Stimulated activated CD8-positive, alpha-beta memory T cell treated with anti-CD3 and anti-CD28 coated beads, Interleukin-7, amount 100 ng/mL, for 24 hours (primary cell): ENCODE measurements at regions not wholly inside any gene's neighbourhood (a gene's known extent, or its start where the extent isn't known, plus 50 kb on each side); places are given as distances from the start of the nearest gene placed in this dataset.

Source experiments
- DNase-seq: peaks from one replicate; pipeline ENCODE4 v3.0.0-alpha.2; 2020; ENCODE audit warnings: low read depth

GRCh38 chr5:88955403-88955802 is 72.4 kb upstream of the MEF2C start:
- no peak for DNase-seq

- DNase-seq = no peak
Measured at GRCh38 chr5:88954511-88954910, 71.5 kb upstream of the MEF2C start.

- DNase-seq = no peak
Measured at GRCh38 chr5:88952996-88953643, 70.1 kb upstream of the MEF2C start.

GRCh38 chr5:88952344-88952743 is 69.4 kb upstream of the MEF2C start:
- no peak for DNase-seq

- DNase-seq = no peak
Measured at GRCh38 chr5:88951457-88951856, 68.5 kb upstream of the MEF2C start.

GRCh38 chr5:88948746-88949600 is 66.0 kb upstream of the MEF2C start:
- no peak for DNase-seq

GRCh38 chr5:88944751-88945531 is 62.0 kb upstream of the MEF2C start:
- DNase-seq = no peak

- DNase-seq = no peak
Measured at GRCh38 chr5:88941581-88941980, 58.6 kb upstream of the MEF2C start.

- no peak for DNase-seq
Measured at GRCh38 chr5:88940713-88941112, 57.7 kb upstream of the MEF2C start.

GRCh38 chr5:88939300-88939699 is 56.3 kb upstream of the MEF2C start:
- no peak for DNase-seq

GRCh38 chr5:88938488-88938887 is 55.5 kb upstream of the MEF2C start:
- no peak for DNase-seq

GRCh38 chr5:88937406-88937805 is 54.4 kb upstream of the MEF2C start:
- no peak for DNase-seq

- DNase-seq = no peak
Measured at GRCh38 chr5:88934439-88934838, 51.5 kb upstream of the MEF2C start.
